GM12878 (cell line): ENCODE measurements at regions not wholly inside any gene's neighbourhood (a gene's known extent, or its start where the extent isn't known, plus 50 kb on each side); places are given as distances from the start of the nearest gene placed in this dataset.

Experiments
- CBX3 ChIP-seq: fragments of 200-600 bp; sonication (generic); IDR thresholded peaks from 2 replicates; pipeline ENCODE4 v1.6.1; 2016; ENCODE audit warnings: low read depth, borderline replicate concordance
- CEBPB ChIP-seq, 2 experiments: fragments of 150-350 bp in 1 of 2; IDR thresholded peaks; 2 replicates each; pipeline ENCODE4 v1.6.1; 2012 to 2014; ENCODE audit warnings: low read depth in 2 of 2, low read length in 2 of 2, borderline replicate concordance in 1 of 2, inconsistent platforms in 1 of 2
- CREB1 ChIP-seq: IDR thresholded peaks from 2 replicates; pipeline ENCODE4 v1.6.1; 2012; ENCODE audit warnings: low read depth, mild to moderate bottlenecking, inconsistent platforms
- RAD51 ChIP-seq: fragments of 450-650 bp; IDR thresholded peaks from 2 replicates; pipeline ENCODE4 v1.6.1; 2016; ENCODE audit warnings: moderate library complexity, mild to moderate bottlenecking, inconsistent platforms
- SMAD1 ChIP-seq: fragments of 450-650 bp; IDR thresholded peaks from 2 replicates; pipeline ENCODE4 v1.6.1; 2018; ENCODE audit warnings: mild to moderate bottlenecking, low read depth; ENCODE audit not compliant: partially characterized antibody
- TF ChIP-seq, protein P1 (sequence below): fragments of 150-350 bp; IDR thresholded peaks from 2 replicates; pipeline ENCODE4 v1.6.1; 2016; ENCODE audit warnings: low read depth, low read length
- TF ChIP-seq, protein P2 (sequence below), 3 experiments: IDR thresholded peaks in 2 of 3; conservative IDR thresholded peaks in 1 of 3; 2 replicates each; pipeline ENCODE4 v1.5.1; 2011; ENCODE audit warnings: low read depth in 3 of 3, low read length in 3 of 3, mild to moderate bottlenecking in 3 of 3, control low read depth in 2 of 3, moderate library complexity in 2 of 3, inconsistent platforms in 1 of 3, mixed read lengths in 1 of 3; ENCODE audit not compliant: control insufficient read depth in 2 of 3, insufficient read depth in 1 of 3; ENCODE audit errors: extremely low read depth in 1 of 3
- TF ChIP-seq, protein P3 (sequence below): fragments of 450-650 bp; IDR thresholded peaks from 2 replicates; pipeline ENCODE4 v1.6.1; 2016; ENCODE audit warnings: mild to moderate bottlenecking, moderate library complexity, borderline replicate concordance

DNA sequence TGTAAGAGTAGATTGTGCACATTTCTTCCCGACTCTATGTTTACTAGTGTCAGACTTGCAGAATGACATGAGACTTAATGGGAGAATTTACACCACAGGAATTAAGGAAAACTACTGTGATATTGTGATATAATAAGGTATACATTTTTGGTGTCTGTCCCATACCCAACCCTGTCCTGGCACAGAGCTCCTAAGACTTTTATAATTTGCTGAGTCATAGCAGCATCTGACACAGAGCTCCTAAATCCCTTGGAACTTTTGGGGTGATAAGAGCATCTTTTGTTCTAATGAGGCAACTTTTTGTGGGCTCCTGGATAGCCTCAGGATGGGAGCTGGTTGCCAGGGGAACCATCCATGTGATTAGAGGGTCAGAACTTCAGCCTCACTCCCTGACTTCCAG is 1607.0 kb downstream of the RPA4 start:
- TF ChIP-seq, protein P1, sequence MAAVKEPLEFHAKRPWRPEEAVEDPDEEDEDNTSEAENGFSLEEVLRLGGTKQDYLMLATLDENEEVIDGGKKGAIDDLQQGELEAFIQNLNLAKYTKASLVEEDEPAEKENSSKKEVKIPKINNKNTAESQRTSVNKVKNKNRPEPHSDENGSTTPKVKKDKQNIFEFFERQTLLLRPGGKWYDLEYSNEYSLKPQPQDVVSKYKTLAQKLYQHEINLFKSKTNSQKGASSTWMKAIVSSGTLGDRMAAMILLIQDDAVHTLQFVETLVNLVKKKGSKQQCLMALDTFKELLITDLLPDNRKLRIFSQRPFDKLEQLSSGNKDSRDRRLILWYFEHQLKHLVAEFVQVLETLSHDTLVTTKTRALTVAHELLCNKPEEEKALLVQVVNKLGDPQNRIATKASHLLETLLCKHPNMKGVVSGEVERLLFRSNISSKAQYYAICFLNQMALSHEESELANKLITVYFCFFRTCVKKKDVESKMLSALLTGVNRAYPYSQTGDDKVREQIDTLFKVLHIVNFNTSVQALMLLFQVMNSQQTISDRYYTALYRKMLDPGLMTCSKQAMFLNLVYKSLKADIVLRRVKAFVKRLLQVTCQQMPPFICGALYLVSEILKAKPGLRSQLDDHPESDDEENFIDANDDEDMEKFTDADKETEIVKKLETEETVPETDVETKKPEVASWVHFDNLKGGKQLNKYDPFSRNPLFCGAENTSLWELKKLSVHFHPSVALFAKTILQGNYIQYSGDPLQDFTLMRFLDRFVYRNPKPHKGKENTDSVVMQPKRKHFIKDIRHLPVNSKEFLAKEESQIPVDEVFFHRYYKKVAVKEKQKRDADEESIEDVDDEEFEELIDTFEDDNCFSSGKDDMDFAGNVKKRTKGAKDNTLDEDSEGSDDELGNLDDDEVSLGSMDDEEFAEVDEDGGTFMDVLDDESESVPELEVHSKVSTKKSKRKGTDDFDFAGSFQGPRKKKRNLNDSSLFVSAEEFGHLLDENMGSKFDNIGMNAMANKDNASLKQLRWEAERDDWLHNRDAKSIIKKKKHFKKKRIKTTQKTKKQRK, result no peak
- TF ChIP-seq CREB1 (no peak), CEBPB (IDR thresholded peaks at IDR 0.05; ENCODE audit: borderline replicate concordance in 1 of 2, low read depth in 2 of 2, low read length in 2 of 2) (no peak), SMAD1 (no peak), RAD51 (no peak), CBX3 (no peak)
- TF ChIP-seq, protein P2, sequence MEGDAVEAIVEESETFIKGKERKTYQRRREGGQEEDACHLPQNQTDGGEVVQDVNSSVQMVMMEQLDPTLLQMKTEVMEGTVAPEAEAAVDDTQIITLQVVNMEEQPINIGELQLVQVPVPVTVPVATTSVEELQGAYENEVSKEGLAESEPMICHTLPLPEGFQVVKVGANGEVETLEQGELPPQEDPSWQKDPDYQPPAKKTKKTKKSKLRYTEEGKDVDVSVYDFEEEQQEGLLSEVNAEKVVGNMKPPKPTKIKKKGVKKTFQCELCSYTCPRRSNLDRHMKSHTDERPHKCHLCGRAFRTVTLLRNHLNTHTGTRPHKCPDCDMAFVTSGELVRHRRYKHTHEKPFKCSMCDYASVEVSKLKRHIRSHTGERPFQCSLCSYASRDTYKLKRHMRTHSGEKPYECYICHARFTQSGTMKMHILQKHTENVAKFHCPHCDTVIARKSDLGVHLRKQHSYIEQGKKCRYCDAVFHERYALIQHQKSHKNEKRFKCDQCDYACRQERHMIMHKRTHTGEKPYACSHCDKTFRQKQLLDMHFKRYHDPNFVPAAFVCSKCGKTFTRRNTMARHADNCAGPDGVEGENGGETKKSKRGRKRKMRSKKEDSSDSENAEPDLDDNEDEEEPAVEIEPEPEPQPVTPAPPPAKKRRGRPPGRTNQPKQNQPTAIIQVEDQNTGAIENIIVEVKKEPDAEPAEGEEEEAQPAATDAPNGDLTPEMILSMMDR (IDR thresholded peaks at IDR 0.05 in 2 of 3, conservative IDR thresholded peaks at IDR 0.05 in 1 of 3; ENCODE audit: control insufficient read depth in 2 of 3, extremely low read depth in 1 of 3, insufficient read depth in 1 of 3, low read depth in 3 of 3, low read length in 3 of 3), result no peak
- TF ChIP-seq, protein P3, sequence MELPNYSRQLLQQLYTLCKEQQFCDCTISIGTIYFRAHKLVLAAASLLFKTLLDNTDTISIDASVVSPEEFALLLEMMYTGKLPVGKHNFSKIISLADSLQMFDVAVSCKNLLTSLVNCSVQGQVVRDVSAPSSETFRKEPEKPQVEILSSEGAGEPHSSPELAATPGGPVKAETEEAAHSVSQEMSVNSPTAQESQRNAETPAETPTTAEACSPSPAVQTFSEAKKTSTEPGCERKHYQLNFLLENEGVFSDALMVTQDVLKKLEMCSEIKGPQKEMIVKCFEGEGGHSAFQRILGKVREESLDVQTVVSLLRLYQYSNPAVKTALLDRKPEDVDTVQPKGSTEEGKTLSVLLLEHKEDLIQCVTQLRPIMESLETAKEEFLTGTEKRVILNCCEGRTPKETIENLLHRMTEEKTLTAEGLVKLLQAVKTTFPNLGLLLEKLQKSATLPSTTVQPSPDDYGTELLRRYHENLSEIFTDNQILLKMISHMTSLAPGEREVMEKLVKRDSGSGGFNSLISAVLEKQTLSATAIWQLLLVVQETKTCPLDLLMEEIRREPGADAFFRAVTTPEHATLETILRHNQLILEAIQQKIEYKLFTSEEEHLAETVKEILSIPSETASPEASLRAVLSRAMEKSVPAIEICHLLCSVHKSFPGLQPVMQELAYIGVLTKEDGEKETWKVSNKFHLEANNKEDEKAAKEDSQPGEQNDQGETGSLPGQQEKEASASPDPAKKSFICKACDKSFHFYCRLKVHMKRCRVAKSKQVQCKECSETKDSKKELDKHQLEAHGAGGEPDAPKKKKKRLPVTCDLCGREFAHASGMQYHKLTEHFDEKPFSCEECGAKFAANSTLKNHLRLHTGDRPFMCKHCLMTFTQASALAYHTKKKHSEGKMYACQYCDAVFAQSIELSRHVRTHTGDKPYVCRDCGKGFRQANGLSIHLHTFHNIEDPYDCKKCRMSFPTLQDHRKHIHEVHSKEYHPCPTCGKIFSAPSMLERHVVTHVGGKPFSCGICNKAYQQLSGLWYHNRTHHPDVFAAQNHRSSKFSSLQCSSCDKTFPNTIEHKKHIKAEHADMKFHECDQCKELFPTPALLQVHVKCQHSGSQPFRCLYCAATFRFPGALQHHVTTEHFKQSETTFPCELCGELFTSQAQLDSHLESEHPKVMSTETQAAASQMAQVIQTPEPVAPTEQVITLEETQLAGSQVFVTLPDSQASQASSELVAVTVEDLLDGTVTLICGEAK, result no peak
